Central memory CD8-positive, alpha-beta T cell (primary cell): ENCODE measurements at regions not wholly inside any gene's neighbourhood (a gene's known extent, or its start where the extent isn't known, plus 50 kb on each side); places are given as distances from the start of the nearest gene placed in this dataset.

ENCODE experiments used
- ATAC-seq: fragments of 150-1000 bp; cut with Tn5 transposase; replicated peaks from 2 replicates; pipeline ENCODE4 v1.10.0; 2022; ENCODE audit warnings: mild to moderate bottlenecking, moderate FRiP score, moderate number of reproducible peaks; ENCODE audit not compliant: poor library complexity, severe bottlenecking; ENCODE audit errors: extremely low read depth
- DNase-seq, 2 donors: peaks; one replicate each; pipeline ENCODE4 v3.0.0; 2021; ENCODE audit warnings: low spot score in 2 of 2
- H3K27ac Mint-ChIP-seq: one replicate; pipeline ENCODE4 v1.8.0; 2022; ENCODE audit warnings: low read depth, mild to moderate bottlenecking, moderate library complexity, mixed read lengths
- H3K27me3 Mint-ChIP-seq: one replicate; pipeline ENCODE4 v1.8.0; 2022; ENCODE audit warnings: mixed read lengths
- H3K36me3 Mint-ChIP-seq: one replicate; pipeline ENCODE4 v1.8.0; 2022; ENCODE audit warnings: mild to moderate bottlenecking, moderate library complexity, mixed read lengths; ENCODE audit not compliant: insufficient read depth
- H3K4me1 Mint-ChIP-seq: one replicate; pipeline ENCODE4 v1.8.0; 2022; ENCODE audit warnings: mixed read lengths
- H3K4me3 Mint-ChIP-seq: one replicate; pipeline ENCODE4 v1.8.0; 2022; ENCODE audit warnings: mild to moderate bottlenecking, moderate library complexity, mixed read lengths
- H3K9me3 Mint-ChIP-seq: one replicate; pipeline ENCODE4 v1.8.0; 2022; ENCODE audit warnings: mixed read lengths

DNA sequence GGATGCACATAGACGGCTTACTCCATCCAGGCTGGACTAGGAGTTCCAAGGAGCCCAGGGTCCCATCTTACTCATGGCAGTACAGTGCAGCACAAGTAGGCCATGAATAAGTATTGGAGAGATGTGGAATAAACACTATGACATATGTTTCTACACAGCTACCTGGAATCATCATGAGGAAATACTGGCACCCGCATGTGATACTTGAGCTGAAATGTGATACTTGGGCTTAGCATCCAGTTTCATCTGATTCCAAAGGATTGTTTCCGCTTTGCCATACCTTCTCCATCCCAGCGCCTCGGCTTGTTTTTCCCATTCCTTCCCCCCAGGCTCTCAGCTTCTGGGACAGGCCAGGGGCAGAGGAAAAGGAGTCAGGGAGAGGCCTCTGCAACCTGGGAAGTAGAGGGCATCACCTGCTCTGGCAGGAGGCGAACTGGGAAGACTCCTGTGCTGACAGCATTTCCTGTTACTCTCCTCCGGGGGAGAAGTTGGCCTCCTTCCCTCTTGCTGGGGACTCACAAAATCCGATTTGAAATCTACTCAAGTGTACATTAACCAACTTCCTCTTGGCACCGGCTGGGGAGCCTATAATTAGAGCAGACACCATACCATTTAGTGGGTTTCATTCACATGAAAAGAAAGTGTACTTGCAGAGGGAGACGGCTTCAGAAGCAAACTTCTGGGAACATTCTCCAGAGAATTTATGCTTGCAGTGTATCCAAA lies 187.8 kb downstream of the MIAT start:
- H3K27ac Mint-ChIP-seq, result no peak overlapping the region

DNA sequence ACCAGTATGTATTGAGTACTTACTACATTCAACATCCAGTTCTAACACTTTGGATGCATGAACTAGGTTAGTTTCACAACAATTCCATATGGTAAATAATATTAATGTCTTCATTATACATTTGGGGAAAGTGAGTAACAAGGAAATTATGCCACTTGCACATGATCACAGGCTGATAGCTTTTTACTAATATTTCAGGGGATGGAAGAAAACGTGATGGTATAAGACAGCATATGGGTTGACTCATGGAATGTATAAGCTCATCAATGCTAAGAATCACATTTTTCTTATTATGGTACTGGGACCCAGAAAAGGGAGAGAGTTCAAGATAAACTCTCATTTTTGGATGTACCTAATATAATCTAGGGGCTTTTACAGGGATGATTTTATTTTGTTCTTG lies 188.7 kb downstream of the MIAT start:
- Mint-ChIP-seq H3K4me3 (no peak overlapping the region), H3K36me3 (peaks cover 1% of the 10 kb centered on the region)

More for the DNA sequence above, 187.8 kb downstream of the MIAT start:
- H3K4me3 Mint-ChIP-seq, result no peak overlapping the region
- no peak for ATAC-seq
- peaks cover 11% of the 10 kb centered on the region for H3K4me1 Mint-ChIP-seq
- peaks cover 1% of the 10 kb centered on the region for H3K36me3 Mint-ChIP-seq
- no peaks in the 10 kb centered on the region for H3K27me3 Mint-ChIP-seq
- H3K9me3 Mint-ChIP-seq, result no peaks in the 10 kb centered on the region
- no peak for DNase-seq

DNA sequence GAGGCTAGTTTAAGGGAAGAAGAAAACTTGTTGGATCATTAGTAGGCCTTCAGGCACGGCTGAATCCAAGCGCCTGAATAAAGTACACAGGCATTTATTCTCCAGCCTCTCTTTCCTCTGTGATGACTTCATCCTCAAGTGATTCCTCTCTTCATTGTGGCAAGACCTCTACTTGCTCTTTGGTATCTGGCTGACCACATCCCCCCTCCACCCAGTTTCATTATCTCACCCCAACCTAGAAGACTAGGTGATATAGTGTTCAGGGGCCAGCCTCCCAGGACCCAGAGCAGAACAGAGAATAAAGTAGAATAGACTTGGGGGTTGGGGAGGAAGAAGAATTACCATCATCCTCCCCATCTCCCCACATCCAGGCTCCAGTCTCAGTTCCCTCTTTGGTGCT lies 189.3 kb downstream of the MIAT start:
- peaks cover 1% of the 10 kb centered on the region for H3K36me3 Mint-ChIP-seq
- no peak overlapping the region for H3K27ac Mint-ChIP-seq
- no peak for ATAC-seq
- H3K9me3 Mint-ChIP-seq, result no peaks in the 10 kb centered on the region
- peaks cover 11% of the 10 kb centered on the region for H3K4me1 Mint-ChIP-seq
- H3K4me3 Mint-ChIP-seq, result no peak overlapping the region
- DNase-seq, result no peak
- H3K27me3 Mint-ChIP-seq, result no peaks in the 10 kb centered on the region

More for the DNA sequence above, 188.7 kb downstream of the MIAT start:
- ATAC-seq (no peak), DNase-seq (no peak)
- Mint-ChIP-seq H3K27ac (no peak overlapping the region), H3K27me3 (no peaks in the 10 kb centered on the region), H3K9me3 (no peaks in the 10 kb centered on the region), H3K4me1 (peaks cover 11% of the 10 kb centered on the region)

DNA sequence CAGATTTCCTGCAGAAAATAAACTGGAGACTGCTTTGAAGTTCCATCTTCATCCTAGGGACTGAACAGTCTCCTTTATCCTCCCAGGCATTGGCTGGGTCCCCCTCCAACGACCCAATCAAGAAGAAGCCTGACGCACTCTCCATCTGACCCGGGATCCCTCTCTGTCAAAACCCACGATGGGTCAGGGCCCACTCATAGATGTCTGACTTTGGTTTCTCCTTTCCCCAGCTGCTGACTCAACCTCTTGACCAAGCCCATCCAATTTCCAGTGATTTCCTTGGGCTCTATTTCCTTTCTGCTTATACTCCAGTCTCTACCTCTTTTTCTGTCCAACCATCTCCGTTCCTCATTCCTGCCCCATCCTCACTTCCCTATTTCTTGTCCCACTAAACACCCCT lies 189.7 kb downstream of the MIAT start:
- H3K4me3 Mint-ChIP-seq, result no peak overlapping the region
- H3K27ac Mint-ChIP-seq, result no peak overlapping the region
- no peak for DNase-seq
- no peaks in the 10 kb centered on the region for H3K27me3 Mint-ChIP-seq
- H3K4me1 Mint-ChIP-seq, result peaks cover 11% of the 10 kb centered on the region
- no peak for ATAC-seq
- peaks cover 4% of the 10 kb centered on the region for H3K36me3 Mint-ChIP-seq
- H3K9me3 Mint-ChIP-seq, result no peaks in the 10 kb centered on the region

DNA sequence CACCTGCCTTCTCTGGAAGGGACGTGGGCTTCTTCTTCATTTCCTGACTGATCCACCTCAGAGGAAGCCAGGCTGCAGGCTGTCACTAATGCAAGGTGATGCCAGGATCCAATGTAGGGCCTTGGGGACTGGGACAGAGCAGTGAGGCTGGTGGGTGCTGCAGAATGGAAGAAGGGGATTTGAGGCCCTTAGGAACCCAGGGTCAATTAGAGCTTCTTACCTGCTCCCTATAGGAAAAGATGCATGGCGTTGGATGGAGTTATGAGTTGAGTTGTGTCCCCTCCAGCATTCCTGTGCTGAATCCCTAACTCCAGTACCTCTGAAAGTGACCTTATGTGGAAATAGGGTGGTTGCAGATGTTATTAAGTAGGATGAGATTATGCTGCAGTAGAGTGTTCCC lies 190.4 kb downstream of the MIAT start:
- no peak overlapping the region for H3K27ac Mint-ChIP-seq
- no peak overlapping the region for H3K4me3 Mint-ChIP-seq
- peaks cover 11% of the 10 kb centered on the region for H3K4me1 Mint-ChIP-seq
- no peaks in the 10 kb centered on the region for H3K27me3 Mint-ChIP-seq
- ATAC-seq (no peak), DNase-seq (no peak)
- H3K36me3 Mint-ChIP-seq, result peaks cover 7% of the 10 kb centered on the region
- H3K9me3 Mint-ChIP-seq, result no peaks in the 10 kb centered on the region

DNA sequence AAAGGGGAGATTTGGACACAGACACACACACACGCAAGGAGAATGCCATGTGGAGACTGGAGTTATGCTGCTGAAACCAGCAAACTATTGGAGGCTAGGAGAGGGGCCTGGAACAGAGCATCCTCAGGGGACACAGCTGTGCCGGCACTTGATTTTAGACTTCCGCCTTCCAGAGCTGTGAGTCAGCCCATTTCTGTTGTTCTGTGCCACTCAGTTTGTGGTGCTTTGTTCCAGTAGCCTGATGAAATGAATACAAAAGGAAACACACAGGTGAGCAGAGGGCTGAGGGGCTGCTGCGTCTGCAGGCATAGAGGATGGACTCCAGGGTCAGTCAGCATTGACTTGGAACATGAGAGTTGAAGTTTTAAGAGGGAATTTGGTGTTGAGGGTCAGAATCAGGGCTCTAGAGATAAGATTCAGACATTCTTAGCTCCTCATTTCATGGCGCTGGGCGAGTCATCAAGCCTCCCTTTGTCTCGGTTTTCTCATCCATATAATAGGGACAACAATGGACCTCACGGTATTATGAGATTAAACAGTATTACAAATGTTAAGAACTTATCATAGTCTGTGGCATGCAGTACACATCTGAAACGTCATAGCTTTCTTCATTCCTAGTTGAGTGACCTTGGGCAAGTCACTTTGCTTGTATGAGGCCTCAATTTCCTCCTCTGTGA lies 191.0 kb downstream of the MIAT start:
- Mint-ChIP-seq H3K4me3 (no peak overlapping the region), H3K4me1 (peaks cover 11% of the 10 kb centered on the region), H3K27me3 (no peaks in the 10 kb centered on the region), H3K27ac (no peak overlapping the region), H3K36me3 (peaks cover 7% of the 10 kb centered on the region), H3K9me3 (no peaks in the 10 kb centered on the region)
- ATAC-seq (no peak), DNase-seq (no peak)

DNA sequence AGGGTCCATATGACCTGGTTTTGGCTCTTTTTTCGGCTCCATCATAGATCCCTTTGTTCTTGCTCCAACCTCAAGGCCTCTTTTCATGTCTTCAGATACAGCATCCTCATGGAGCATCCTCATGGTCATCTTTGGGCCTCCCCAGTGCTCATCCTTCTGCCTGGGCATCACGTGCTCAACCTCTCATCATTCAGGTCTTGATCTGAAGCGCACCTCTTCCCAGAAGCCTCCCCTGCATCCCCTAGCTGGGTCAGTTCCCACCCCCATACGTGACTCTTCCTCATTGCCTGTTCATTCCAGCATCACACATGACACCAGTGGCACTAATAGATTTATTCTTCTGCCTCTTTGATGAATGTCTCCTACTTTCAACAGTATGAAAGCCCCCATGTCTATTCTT lies 192.2 kb downstream of the MIAT start:
- Mint-ChIP-seq H3K4me1 (peaks cover 11% of the 10 kb centered on the region), H3K9me3 (no peaks in the 10 kb centered on the region), H3K27me3 (no peaks in the 10 kb centered on the region), H3K27ac (no peak overlapping the region), H3K4me3 (no peak overlapping the region), H3K36me3 (peaks cover 7% of the 10 kb centered on the region)
- ATAC-seq (no peak), DNase-seq (no peak)

DNA sequence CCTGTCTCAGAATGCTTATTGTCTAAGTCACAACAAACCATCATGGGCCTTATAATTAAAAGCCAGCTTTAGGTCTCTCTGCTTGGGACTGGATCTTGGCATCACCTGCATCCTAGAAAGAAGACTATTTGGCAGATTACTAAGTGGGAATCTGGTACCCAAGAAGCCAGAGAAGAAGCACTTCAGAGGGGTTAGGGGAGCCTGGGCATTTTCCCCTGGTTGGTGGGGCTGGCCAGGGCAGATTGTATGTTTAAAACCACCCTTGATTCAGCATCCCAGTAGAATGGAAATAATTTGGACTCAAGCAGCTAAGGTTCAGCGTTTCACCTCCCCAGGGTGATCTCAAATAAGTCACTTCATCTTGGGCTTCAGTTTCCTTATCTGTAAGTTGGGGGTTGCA lies 193.7 kb downstream of the MIAT start:
- no peak for ATAC-seq
- H3K4me3 Mint-ChIP-seq, result no peak overlapping the region
- peaks cover 7% of the 10 kb centered on the region for H3K36me3 Mint-ChIP-seq
- peaks cover 11% of the 10 kb centered on the region for H3K4me1 Mint-ChIP-seq
- no peaks in the 10 kb centered on the region for H3K9me3 Mint-ChIP-seq
- H3K27ac Mint-ChIP-seq, result no peak overlapping the region
- H3K27me3 Mint-ChIP-seq, result no peaks in the 10 kb centered on the region
- no peak for DNase-seq

DNA sequence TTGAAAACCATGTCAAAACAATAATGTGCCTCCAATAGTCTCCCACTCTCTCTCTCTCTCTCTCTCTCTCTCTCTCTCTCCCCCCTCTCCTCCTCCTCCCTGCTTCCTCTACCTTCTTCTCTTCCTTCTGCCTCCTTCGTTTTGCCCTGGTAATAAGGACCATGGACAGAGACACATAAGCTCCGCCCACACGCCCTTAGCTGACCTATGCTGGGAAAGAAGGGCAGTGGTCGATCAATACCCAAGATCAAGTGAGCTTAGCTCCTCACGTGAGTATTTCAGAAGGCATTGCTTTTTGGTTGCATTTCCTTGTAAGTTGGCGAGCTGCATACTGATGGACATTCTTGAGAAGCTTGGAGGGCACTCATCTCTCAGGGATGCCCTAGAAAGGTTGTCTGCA lies 194.8 kb downstream of the MIAT start:
- H3K27me3 Mint-ChIP-seq, result no peaks in the 10 kb centered on the region
- peaks cover 3% of the 10 kb centered on the region for H3K4me1 Mint-ChIP-seq
- H3K9me3 Mint-ChIP-seq, result no peaks in the 10 kb centered on the region
- H3K27ac Mint-ChIP-seq, result no peak overlapping the region
- peaks cover 7% of the 10 kb centered on the region for H3K36me3 Mint-ChIP-seq
- DNase-seq (no peak), ATAC-seq (no peak)
- no peak overlapping the region for H3K4me3 Mint-ChIP-seq

DNA sequence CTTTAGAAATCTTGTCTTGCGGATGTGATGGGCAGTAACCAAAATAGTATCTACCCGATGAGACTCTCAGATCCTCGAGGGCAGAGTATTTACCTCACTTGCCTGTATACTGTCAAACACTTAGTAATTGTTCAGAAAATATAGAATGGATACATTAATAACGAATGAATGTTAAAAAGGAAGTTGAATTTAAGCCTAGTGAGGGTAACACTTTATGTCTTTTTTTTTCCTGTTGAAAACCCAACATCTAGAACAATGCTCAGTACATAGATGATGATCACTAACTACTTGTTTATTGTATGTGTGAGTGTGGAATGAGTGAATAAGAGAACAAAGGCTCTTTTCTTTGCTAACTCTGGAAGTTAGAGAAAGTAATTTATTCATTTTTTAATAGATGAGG lies 195.7 kb downstream of the MIAT start:
- H3K9me3 Mint-ChIP-seq, result no peaks in the 10 kb centered on the region
- ATAC-seq (no peak), DNase-seq (no peak)
- H3K27ac Mint-ChIP-seq, result no peak overlapping the region
- H3K4me1 Mint-ChIP-seq, result no peaks in the 10 kb centered on the region
- H3K27me3 Mint-ChIP-seq, result no peaks in the 10 kb centered on the region
- no peak overlapping the region for H3K4me3 Mint-ChIP-seq
- H3K36me3 Mint-ChIP-seq, result peaks cover 5% of the 10 kb centered on the region

DNA sequence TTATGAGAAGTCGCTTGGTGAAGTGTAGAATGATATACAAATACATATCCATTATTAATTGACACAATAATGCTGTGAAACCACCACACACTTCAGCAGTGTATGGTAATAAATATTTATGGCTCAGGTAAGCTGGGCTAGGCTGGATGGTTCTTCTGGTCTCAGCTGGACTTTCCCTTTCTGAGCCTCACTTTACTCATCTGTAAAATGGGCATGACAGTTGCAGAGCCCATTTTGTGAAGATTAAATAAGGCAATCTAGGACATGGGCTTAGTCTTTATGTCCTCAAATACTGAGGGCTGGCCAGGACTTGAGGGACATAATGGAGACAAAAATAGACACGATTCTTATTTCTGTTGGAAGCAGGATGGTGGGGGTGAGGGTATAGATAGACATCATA lies 196.1 kb downstream of the MIAT start:
- no peak for DNase-seq
- no peaks in the 10 kb centered on the region for H3K9me3 Mint-ChIP-seq
- H3K36me3 Mint-ChIP-seq, result peaks cover 5% of the 10 kb centered on the region
- no peaks in the 10 kb centered on the region for H3K4me1 Mint-ChIP-seq
- no peak overlapping the region for H3K27ac Mint-ChIP-seq
- ATAC-seq, result no peak
- no peak overlapping the region for H3K4me3 Mint-ChIP-seq
- H3K27me3 Mint-ChIP-seq, result no peaks in the 10 kb centered on the region

DNA sequence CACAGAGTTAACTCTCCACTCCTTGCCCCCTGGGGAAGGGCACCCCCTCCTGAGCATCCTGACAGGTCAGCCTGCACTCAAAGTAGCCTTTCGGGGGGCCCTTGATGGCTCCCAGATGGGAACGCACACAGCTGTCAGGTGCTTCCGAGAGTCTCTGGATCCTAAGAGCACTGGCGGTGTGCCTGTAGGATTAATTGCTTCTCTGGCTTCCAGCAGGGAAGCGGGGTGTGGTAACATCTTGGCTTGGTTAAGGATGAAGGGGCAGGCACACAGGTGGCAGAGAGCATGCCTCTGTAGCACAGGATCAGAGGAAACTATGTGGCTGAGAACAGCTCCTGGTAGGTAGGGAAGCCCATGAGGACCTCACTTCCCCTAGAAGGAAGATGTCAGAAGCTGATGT lies 199.8 kb downstream of the MIAT start:
- no peak overlapping the region for H3K4me3 Mint-ChIP-seq
- no peaks in the 10 kb centered on the region for H3K27me3 Mint-ChIP-seq
- H3K4me1 Mint-ChIP-seq, result no peaks in the 10 kb centered on the region
- no peak overlapping the region for H3K27ac Mint-ChIP-seq
- H3K36me3 Mint-ChIP-seq, result peaks cover 2% of the 10 kb centered on the region
- no peaks in the 10 kb centered on the region for H3K9me3 Mint-ChIP-seq
- DNase-seq, result no peak
- ATAC-seq, result no peak

DNA sequence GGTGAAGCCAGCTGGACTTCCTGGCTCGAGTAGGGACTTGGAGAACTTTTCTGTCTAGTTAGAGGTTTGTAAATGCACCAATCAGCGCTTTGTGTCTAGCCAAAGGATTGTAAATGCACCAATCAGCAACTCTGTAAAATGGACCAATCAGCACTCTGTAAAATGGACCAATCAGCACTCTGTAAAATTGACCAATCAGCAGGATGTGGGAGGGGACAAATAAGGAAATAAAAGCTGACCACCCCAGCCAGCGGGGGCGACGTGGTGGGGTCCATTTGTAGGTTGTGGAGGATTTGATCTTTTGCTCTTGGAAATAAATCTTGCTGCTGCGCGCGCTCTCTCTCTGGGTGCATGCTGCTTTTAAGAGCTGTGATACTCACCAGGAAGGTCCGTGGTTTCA lies 202.9 kb downstream of the MIAT start:
- no peaks in the 10 kb centered on the region for H3K4me1 Mint-ChIP-seq
- ATAC-seq, result no peak
- no peaks in the 10 kb centered on the region for H3K27me3 Mint-ChIP-seq
- no peak overlapping the region for H3K4me3 Mint-ChIP-seq
- DNase-seq, result no peak
- no peak overlapping the region for H3K27ac Mint-ChIP-seq
- no peaks in the 10 kb centered on the region for H3K9me3 Mint-ChIP-seq
- H3K36me3 Mint-ChIP-seq, result peaks cover 2% of the 10 kb centered on the region
